ENCODE measurements at regions not wholly inside any gene's neighbourhood (a gene's known extent, or its start where the extent isn't known, plus 50 kb on each side); places are given as distances from the start of the nearest gene placed in this dataset.

- TF ChIP-seq POLR2A (IDR thresholded peaks at IDR 0.05): no peak
- TF ChIP-seq, protein P1, sequence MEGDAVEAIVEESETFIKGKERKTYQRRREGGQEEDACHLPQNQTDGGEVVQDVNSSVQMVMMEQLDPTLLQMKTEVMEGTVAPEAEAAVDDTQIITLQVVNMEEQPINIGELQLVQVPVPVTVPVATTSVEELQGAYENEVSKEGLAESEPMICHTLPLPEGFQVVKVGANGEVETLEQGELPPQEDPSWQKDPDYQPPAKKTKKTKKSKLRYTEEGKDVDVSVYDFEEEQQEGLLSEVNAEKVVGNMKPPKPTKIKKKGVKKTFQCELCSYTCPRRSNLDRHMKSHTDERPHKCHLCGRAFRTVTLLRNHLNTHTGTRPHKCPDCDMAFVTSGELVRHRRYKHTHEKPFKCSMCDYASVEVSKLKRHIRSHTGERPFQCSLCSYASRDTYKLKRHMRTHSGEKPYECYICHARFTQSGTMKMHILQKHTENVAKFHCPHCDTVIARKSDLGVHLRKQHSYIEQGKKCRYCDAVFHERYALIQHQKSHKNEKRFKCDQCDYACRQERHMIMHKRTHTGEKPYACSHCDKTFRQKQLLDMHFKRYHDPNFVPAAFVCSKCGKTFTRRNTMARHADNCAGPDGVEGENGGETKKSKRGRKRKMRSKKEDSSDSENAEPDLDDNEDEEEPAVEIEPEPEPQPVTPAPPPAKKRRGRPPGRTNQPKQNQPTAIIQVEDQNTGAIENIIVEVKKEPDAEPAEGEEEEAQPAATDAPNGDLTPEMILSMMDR (IDR thresholded peaks at IDR 0.05 in 4 of 5, conservative IDR thresholded peaks at IDR 0.05 in 1 of 5): no peak
Measured at GRCh38 chr12:97960225-97960624, 497.6 kb downstream of the RMST start.
